ENCODE measurements at regions not wholly inside any gene's neighbourhood (a gene's known extent, or its start where the extent isn't known, plus 50 kb on each side); places are given as distances from the start of the nearest gene placed in this dataset.

DNA sequence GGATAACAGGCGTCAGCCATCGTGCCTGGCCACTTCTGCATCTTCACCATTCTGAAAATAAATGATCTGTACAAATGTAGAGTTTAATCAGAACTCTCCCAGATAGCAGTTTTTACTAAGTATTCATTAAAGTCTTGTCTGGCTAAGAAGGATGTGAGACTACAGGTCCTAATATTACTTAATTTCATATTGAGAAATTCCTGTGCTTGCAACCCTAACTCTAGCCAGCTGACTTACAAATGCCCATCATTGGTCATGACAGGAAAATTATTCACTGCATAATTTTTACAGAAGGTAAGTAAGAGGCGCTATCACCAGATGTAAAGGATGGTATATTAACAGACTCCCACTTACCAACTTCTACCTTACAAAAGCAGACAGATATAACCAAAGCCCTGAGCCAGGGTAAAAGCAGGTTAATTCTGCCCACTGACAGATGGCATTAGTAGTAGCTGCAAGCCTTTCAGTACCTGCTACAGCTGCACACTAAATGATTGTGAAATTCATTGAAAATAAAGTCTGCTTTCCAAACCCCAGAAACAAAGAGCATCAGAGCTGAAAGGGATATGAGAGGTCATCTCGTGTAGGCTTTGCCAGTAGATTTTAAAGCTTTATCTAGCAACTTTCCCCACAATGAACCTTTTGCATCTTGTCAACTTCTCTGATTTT is 55.9 kb upstream of the FOXN2 start:
- TF ChIP-seq CTCF (IDR thresholded peaks at IDR 0.05; ENCODE audit: poor library complexity) (no peak), EZH2phosphoT487 (IDR thresholded peaks at IDR 0.05; ENCODE audit: low read depth, severe bottlenecking, unreplicated experiment) (no peak), EZH2 (IDR thresholded peaks at IDR 0.05; ENCODE audit: borderline replicate concordance) (no peak)

Measured in hepatocyte (in vitro differentiated cells).